Keratinocyte (primary cell): ENCODE measurements at regions not wholly inside any gene's neighbourhood (a gene's known extent, or its start where the extent isn't known, plus 50 kb on each side); places are given as distances from the start of the nearest gene placed in this dataset.

Experiments
- EZH2 ChIP-seq: IDR thresholded peaks from one replicate; pipeline ENCODE4 v1.6.1; 2012; ENCODE audit warnings: inconsistent platforms, mild to moderate bottlenecking, low read length, moderate library complexity
- TF ChIP-seq, protein P1 (sequence below), 3 experiments: IDR thresholded peaks in 1 of 3; conservative IDR thresholded peaks in 1 of 3; optimal IDR thresholded peaks in 1 of 3; 2 replicates in 2 of 3; 3 replicates in 1 of 3; pipeline versions ENCODE3 to v1.5.1; 2011; ENCODE audit warnings: low read length in 3 of 3, mild to moderate bottlenecking in 3 of 3, moderate library complexity in 2 of 3, control low read depth in 1 of 3, inconsistent platforms in 1 of 3; ENCODE audit not compliant: insufficient read depth in 2 of 3; ENCODE audit errors: extremely low read depth in 1 of 3

DNA sequence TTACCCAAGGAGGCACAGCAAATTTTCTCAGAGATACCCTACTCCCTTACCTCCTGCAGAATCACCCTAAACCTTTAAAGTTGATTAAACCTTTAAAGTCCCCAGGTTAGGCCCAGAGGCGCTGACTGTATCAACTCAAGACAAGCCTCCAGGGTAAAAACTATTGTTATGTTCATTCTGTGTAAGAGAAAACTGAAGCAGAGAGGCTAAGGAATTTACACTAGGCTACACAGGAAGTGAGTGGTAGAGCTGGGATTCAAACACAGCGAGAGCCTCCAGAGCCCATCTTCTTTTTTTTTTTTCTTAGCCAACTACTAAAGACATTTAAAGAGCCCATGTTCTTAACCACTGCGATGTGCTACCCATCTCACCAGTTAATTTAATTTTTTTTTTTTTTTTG is 56.3 kb upstream of the GRK3 start:
- TF ChIP-seq, protein P1, sequence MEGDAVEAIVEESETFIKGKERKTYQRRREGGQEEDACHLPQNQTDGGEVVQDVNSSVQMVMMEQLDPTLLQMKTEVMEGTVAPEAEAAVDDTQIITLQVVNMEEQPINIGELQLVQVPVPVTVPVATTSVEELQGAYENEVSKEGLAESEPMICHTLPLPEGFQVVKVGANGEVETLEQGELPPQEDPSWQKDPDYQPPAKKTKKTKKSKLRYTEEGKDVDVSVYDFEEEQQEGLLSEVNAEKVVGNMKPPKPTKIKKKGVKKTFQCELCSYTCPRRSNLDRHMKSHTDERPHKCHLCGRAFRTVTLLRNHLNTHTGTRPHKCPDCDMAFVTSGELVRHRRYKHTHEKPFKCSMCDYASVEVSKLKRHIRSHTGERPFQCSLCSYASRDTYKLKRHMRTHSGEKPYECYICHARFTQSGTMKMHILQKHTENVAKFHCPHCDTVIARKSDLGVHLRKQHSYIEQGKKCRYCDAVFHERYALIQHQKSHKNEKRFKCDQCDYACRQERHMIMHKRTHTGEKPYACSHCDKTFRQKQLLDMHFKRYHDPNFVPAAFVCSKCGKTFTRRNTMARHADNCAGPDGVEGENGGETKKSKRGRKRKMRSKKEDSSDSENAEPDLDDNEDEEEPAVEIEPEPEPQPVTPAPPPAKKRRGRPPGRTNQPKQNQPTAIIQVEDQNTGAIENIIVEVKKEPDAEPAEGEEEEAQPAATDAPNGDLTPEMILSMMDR (optimal IDR thresholded peaks at IDR 0.05 in 1 of 3, IDR thresholded peaks at IDR 0.05 in 1 of 3, conservative IDR thresholded peaks at IDR 0.05 in 1 of 3; ENCODE audit: extremely low read depth in 1 of 3, insufficient read depth in 2 of 3, low read length in 3 of 3), result no peak
- TF ChIP-seq EZH2, result no peak
